ENCODE measurements at regions not wholly inside any gene's neighbourhood (a gene's known extent, or its start where the extent isn't known, plus 50 kb on each side); places are given as distances from the start of the nearest gene placed in this dataset.

DNA sequence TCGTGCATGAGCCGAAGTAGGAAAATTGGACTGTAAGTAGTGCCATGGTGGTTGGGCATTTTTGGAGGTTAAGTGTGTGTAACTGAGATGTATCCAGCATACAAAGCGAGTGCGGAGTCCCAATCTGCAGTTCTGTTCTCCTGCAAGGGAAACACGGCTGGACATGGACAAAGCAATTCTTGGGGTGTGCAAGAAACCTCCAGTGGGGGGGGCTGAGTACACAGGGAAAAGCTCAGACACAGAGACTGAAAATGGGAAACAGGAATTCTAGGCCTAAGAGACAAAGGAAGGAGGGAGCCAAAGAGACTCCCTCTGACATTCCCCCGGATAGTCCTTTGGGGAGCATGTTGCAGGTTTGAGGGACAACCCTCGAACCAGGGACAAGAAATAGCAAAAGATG, 83.2 kb upstream of the PLSCR4 start:
- ATAC-seq (ENCODE audit: insufficient read depth, low FRiP score) = no peak

DNA sequence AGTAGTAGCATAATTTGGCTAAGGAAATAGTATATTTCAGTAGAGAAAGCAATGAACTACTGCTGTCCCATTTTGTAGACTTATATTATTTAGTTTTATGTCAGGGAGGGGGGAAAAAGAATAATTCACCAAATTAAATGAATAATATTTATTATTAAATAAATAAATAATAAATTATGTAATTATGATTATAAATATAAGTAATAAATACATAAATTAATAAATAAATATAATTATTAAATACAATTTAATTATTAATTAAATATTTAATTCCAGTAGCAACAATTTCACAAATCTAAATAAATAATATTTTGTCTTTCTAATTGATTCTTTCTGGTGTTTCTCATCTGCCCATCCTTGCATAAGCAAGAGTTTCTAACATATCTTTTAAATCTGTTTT, 81.1 kb upstream of the PLSCR4 start:
- H3K9me3 ChIP-seq (ENCODE audit: control insufficient read depth in 4 of 4, insufficient read depth in 3 of 4, low read length in 3 of 4) = no peaks in the 10 kb centered on the region
- DNase-seq = no peak
- H3K27ac ChIP-seq (ENCODE audit: low read depth in 1 of 2, low read length in 1 of 2) = no peak overlapping the region
- no peaks in the 10 kb centered on the region for H3K27me3 ChIP-seq (ENCODE audit: control insufficient read depth in 3 of 3, insufficient read depth in 3 of 3, low read length in 2 of 3)
- no peak overlapping the region for H3K4me3 ChIP-seq
- no peak overlapping the region for H3K9ac ChIP-seq (ENCODE audit: insufficient read depth in 1 of 2, low read length in 2 of 2)
- H3K36me3 ChIP-seq (ENCODE audit: control insufficient read depth in 4 of 4, insufficient read depth in 4 of 4, low read length in 4 of 4) = no peaks in the 10 kb centered on the region
- TF ChIP-seq, protein P1, sequence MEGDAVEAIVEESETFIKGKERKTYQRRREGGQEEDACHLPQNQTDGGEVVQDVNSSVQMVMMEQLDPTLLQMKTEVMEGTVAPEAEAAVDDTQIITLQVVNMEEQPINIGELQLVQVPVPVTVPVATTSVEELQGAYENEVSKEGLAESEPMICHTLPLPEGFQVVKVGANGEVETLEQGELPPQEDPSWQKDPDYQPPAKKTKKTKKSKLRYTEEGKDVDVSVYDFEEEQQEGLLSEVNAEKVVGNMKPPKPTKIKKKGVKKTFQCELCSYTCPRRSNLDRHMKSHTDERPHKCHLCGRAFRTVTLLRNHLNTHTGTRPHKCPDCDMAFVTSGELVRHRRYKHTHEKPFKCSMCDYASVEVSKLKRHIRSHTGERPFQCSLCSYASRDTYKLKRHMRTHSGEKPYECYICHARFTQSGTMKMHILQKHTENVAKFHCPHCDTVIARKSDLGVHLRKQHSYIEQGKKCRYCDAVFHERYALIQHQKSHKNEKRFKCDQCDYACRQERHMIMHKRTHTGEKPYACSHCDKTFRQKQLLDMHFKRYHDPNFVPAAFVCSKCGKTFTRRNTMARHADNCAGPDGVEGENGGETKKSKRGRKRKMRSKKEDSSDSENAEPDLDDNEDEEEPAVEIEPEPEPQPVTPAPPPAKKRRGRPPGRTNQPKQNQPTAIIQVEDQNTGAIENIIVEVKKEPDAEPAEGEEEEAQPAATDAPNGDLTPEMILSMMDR (IDR thresholded peaks at IDR 0.05; ENCODE audit: control extremely low read depth, extremely low read depth) = no peak
- ATAC-seq (ENCODE audit: insufficient read depth, low FRiP score) = no peak
- H3K4me1 ChIP-seq (ENCODE audit: control insufficient read depth in 5 of 5, insufficient read depth in 5 of 5, low read length in 5 of 5) = peaks cover 0 to 1% (median 0%) of the 10 kb centered on the region in 5 donors

More for the DNA sequence above, 83.2 kb upstream of the PLSCR4 start:
- no peaks in the 10 kb centered on the region for H3K4me1 ChIP-seq (ENCODE audit: control insufficient read depth in 5 of 5, insufficient read depth in 5 of 5, low read length in 5 of 5)
- H3K9ac ChIP-seq (ENCODE audit: insufficient read depth in 1 of 2, low read length in 2 of 2) = no peak overlapping the region
- no peak overlapping the region for H3K4me3 ChIP-seq
- H3K27ac ChIP-seq (ENCODE audit: low read depth in 1 of 2, low read length in 1 of 2) = no peak overlapping the region
- TF ChIP-seq, protein P1 (IDR thresholded peaks at IDR 0.05; ENCODE audit: control extremely low read depth, extremely low read depth) = no peak
- no peaks in the 10 kb centered on the region for H3K27me3 ChIP-seq (ENCODE audit: control insufficient read depth in 3 of 3, insufficient read depth in 3 of 3, low read length in 2 of 3)
- no peaks in the 10 kb centered on the region for H3K36me3 ChIP-seq (ENCODE audit: control insufficient read depth in 4 of 4, insufficient read depth in 4 of 4, low read length in 4 of 4)
- no peaks in the 10 kb centered on the region for H3K9me3 ChIP-seq (ENCODE audit: control insufficient read depth in 4 of 4, insufficient read depth in 3 of 4, low read length in 3 of 4)
- DNase-seq = no peak
- 94 to 95% methylated on average over 7 of the region's 7 CpGs for WGBS, 2 donors

DNA sequence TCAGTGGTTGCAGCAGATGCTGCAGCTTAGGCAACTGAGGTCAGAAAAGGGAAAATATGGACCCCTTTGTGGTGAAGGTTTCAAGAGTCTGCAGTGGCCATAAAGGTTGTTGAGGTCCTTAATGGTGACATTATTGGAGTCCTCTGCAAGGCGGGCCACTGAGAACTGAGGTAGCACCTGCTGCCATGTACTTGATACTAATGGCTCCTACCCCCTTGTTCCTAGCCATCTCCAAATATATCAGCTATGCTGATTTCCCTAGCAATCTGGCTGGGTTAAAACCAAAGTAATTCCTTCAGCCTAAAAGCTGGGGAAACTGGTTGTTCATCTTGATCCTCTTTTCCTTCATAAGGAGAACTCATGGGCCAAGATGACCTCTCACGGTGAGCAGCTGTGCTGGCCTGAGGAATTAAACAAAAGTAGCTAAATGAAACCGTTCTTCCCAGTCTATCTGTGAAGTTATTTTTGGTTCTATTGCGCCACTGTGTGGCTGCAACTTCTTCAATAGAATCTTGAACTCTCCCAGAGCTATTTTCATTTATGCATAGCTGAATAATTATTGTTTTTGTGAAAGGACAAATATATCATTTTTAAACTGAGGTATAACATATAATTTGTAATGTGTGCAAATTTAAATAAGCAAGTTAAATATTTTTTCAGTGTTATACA, 76.1 kb upstream of the PLSCR4 start:
- H3K27ac ChIP-seq (ENCODE audit: low read depth in 1 of 2, low read length in 1 of 2) = no peak overlapping the region
- ATAC-seq (ENCODE audit: insufficient read depth, low FRiP score) = peak; percentile 53
- H3K4me3 ChIP-seq = no peak overlapping the region
- 33% methylated on average over 4 of the region's 4 CpGs for WGBS, 2 donors
- H3K9me3 ChIP-seq (ENCODE audit: control insufficient read depth in 4 of 4, insufficient read depth in 3 of 4, low read length in 3 of 4) = no peaks in the 10 kb centered on the region
- no peak overlapping the region for H3K9ac ChIP-seq (ENCODE audit: insufficient read depth in 1 of 2, low read length in 2 of 2)
- H3K36me3 ChIP-seq (ENCODE audit: control insufficient read depth in 4 of 4, insufficient read depth in 4 of 4, low read length in 4 of 4) = no peaks in the 10 kb centered on the region
- H3K4me1 ChIP-seq (ENCODE audit: control insufficient read depth in 5 of 5, insufficient read depth in 5 of 5, low read length in 5 of 5) = peaks cover 0 to 3% (median 0%) of the 10 kb centered on the region in 5 donors
- peak; percentile 70 to 88 (median 87) for DNase-seq
- H3K27me3 ChIP-seq (ENCODE audit: control insufficient read depth in 3 of 3, insufficient read depth in 3 of 3, low read length in 2 of 3) = no peaks in the 10 kb centered on the region
- TF ChIP-seq, protein P1 (IDR thresholded peaks at IDR 0.05; ENCODE audit: control extremely low read depth, extremely low read depth) = peak; percentile 35

DNA sequence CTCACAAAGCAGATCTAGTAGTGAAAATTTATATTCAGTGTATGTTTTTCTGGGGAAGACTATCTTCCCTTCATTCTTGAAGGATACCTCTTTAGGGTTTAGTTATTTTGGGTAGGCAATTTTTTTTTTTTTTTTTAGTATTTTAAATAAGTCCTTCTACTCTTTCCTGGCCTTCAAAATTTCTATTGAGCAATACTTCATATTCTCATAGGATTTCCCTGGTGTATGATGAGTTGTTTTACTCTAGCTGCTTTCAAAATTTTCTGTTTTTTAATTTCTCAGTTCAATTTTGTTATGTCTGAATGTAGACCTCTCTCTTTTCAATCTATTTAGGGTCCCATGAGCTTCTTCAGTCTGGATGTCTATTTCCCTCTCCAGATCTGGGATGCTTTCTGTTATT, 74.3 kb upstream of the PLSCR4 start:
- DNase-seq (no peak), ATAC-seq (ENCODE audit: insufficient read depth, low FRiP score) (no peak)
- Histone ChIP-seq H3K27me3 (ENCODE audit: control insufficient read depth in 3 of 3, insufficient read depth in 3 of 3, low read length in 2 of 3) (no peaks in the 10 kb centered on the region), H3K4me3 (no peak overlapping the region), H3K9me3 (ENCODE audit: control insufficient read depth in 4 of 4, insufficient read depth in 3 of 4, low read length in 3 of 4) (no peaks in the 10 kb centered on the region), H3K4me1 (ENCODE audit: control insufficient read depth in 5 of 5, insufficient read depth in 5 of 5, low read length in 5 of 5) (peaks cover 0 to 3% (median 0%) of the 10 kb centered on the region in 5 donors), H3K27ac (ENCODE audit: low read depth in 1 of 2, low read length in 1 of 2) (no peak overlapping the region), H3K9ac (ENCODE audit: insufficient read depth in 1 of 2, low read length in 2 of 2) (no peak overlapping the region), H3K36me3 (ENCODE audit: control insufficient read depth in 4 of 4, insufficient read depth in 4 of 4, low read length in 4 of 4) (no peaks in the 10 kb centered on the region)
- TF ChIP-seq, protein P1 (IDR thresholded peaks at IDR 0.05; ENCODE audit: control extremely low read depth, extremely low read depth) = no peak
